Type B pancreatic cell (in vitro differentiated cells): ENCODE measurements at regions not wholly inside any gene's neighbourhood (a gene's known extent, or its start where the extent isn't known, plus 50 kb on each side); places are given as distances from the start of the nearest gene placed in this dataset.

ENCODE experiments used
- DNase-seq: peaks from one replicate; pipeline ENCODE4 v3.0.0; 2021; ENCODE audit warnings: mixed read lengths; ENCODE audit not compliant: unreplicated experiment; ENCODE audit errors: extremely low spot score
- H3K27ac Mint-ChIP-seq: 2 replicates; pipeline ENCODE4 v1.8.0; 2021; ENCODE audit warnings: mild to moderate bottlenecking, mixed read lengths
- H3K27me3 Mint-ChIP-seq: 2 replicates; pipeline ENCODE4 v1.8.0; 2021; ENCODE audit warnings: mixed read lengths
- H3K36me3 Mint-ChIP-seq: 2 replicates; pipeline ENCODE4 v1.8.0; 2021; ENCODE audit warnings: mixed read lengths
- H3K4me1 Mint-ChIP-seq: one replicate; pipeline ENCODE4 v1.8.0; 2021; ENCODE audit warnings: mixed read lengths; ENCODE audit not compliant: unreplicated experiment
- H3K4me3 Mint-ChIP-seq: 2 replicates; pipeline ENCODE4 v1.8.0; 2021; ENCODE audit warnings: mild to moderate bottlenecking, mixed read lengths
- H3K9me3 Mint-ChIP-seq: 2 replicates; pipeline ENCODE4 v1.8.0; 2021; ENCODE audit warnings: mixed read lengths
- CTCF ChIP-seq: fragments of 200-600 bp; sonication (generic); conservative IDR thresholded peaks from 2 replicates; pipeline ENCODE4 v1.5.0; 2021; ENCODE audit warnings: antibody characterized with exemption, mild to moderate bottlenecking

GRCh38 chr9:130770093-130770492, 65.0 kb upstream of the ABL1 start:
- no peak overlapping the region for H3K27ac Mint-ChIP-seq
- no peak for TF ChIP-seq CTCF
- DNase-seq, result no peak
- no peaks in the 10 kb centered on the region for H3K36me3 Mint-ChIP-seq
- no peaks in the 10 kb centered on the region for H3K9me3 Mint-ChIP-seq
- H3K4me3 Mint-ChIP-seq, result no peak overlapping the region
- H3K27me3 Mint-ChIP-seq, result no peaks in the 10 kb centered on the region
- peaks cover 45% of the 10 kb centered on the region for H3K4me1 Mint-ChIP-seq

GRCh38 chr9:130770679-130771442, 64.2 kb upstream of the ABL1 start:
- no peak for DNase-seq
- H3K36me3 Mint-ChIP-seq, result no peaks in the 10 kb centered on the region
- no peak overlapping the region for H3K4me3 Mint-ChIP-seq
- no peaks in the 10 kb centered on the region for H3K9me3 Mint-ChIP-seq
- no peaks in the 10 kb centered on the region for H3K27me3 Mint-ChIP-seq
- H3K27ac Mint-ChIP-seq, result no peak overlapping the region
- TF ChIP-seq CTCF, result peak; percentile 82
- peaks cover 38% of the 10 kb centered on the region for H3K4me1 Mint-ChIP-seq

- H3K27ac Mint-ChIP-seq, result no peak overlapping the region
- H3K36me3 Mint-ChIP-seq, result no peaks in the 10 kb centered on the region
- H3K4me1 Mint-ChIP-seq, result peaks cover 24% of the 10 kb centered on the region
- H3K4me3 Mint-ChIP-seq, result no peak overlapping the region
- peaks cover 5% of the 10 kb centered on the region for H3K9me3 Mint-ChIP-seq
- DNase-seq, result no peak
- no peaks in the 10 kb centered on the region for H3K27me3 Mint-ChIP-seq
- TF ChIP-seq CTCF, result no peak
Observed at GRCh38 chr9:130772185-130772584, 62.9 kb upstream of the ABL1 start.

DNA sequence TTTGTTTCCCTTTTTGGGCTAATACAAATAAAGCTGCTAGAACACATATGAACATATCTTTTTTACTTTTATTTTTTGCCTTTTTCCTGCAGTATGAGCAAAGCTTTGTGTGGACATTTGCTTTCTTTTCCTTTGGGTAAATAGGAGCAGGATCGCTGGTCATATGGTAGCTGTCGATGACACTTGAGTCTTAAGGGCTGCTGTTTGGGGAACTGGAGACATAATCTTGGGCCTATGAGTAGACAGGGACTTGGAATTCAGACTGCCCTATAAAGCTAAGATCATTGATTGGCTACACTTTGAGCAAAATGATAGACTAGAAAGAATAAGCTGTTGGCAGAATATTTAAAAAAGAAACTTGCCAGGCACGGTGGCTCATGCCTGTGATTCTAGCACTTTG, 60.9 kb upstream of the ABL1 start:
- Mint-ChIP-seq H3K27ac (no peak overlapping the region), H3K36me3 (no peaks in the 10 kb centered on the region), H3K9me3 (peaks cover 5% of the 10 kb centered on the region), H3K27me3 (no peaks in the 10 kb centered on the region), H3K4me3 (no peak overlapping the region), H3K4me1 (peaks cover 19% of the 10 kb centered on the region)
- no peak for DNase-seq
- no peak for TF ChIP-seq CTCF

DNA sequence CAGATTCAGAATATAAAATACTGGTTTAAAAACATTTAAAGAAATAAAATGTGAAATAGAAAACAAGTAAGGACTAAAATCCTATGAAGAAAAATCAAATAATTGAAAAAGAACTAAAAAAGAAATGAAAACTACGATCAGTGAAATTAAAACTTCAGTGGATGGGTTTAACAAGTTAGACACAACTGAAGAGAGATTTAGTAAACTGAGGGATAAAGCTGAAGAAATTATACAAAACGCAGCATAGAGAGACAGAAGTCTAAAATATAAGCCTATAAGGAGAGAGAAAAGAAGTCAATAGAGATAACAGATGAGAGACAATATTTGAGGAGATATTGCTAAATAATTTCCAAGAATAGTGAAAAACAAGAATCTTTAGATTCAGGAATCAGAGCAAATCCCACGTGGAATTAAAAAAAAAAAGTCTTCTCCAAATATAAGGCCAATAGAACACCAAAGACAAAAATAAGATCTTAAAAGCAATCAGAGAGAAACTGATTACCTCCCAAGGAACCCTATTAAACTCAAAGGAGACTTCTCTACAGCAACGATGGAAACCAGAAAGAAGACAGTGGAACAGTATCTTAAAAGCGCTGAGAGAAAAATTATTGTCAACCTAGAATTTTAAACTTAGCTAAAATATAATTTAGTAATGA, 59.6 kb upstream of the ABL1 start:
- DNase-seq, result no peak
- Mint-ChIP-seq H3K27ac (no peak overlapping the region), H3K4me1 (peaks cover 25% of the 10 kb centered on the region), H3K36me3 (no peaks in the 10 kb centered on the region), H3K27me3 (no peaks in the 10 kb centered on the region), H3K9me3 (peaks cover 5% of the 10 kb centered on the region), H3K4me3 (no peak overlapping the region)
- TF ChIP-seq CTCF, result no peak
